Kidney epithelial cell (primary cell): ENCODE measurements at regions not wholly inside any gene's neighbourhood (a gene's known extent, or its start where the extent isn't known, plus 50 kb on each side); places are given as distances from the start of the nearest gene placed in this dataset.

Experiments used
- DNase-seq: peaks from one replicate; pipeline ENCODE4 v3.0.0-alpha.2; 2010; ENCODE audit warnings: low read depth
- H3K27me3 ChIP-seq: 2 replicates; pipeline ENCODE4 v1.6.0; 2011; ENCODE audit warnings: low read length; ENCODE audit not compliant: control insufficient read depth, insufficient read depth
- H3K36me3 ChIP-seq: 2 replicates; pipeline ENCODE4 v1.5.1; 2011; ENCODE audit warnings: low read length; ENCODE audit not compliant: control insufficient read depth, insufficient read depth
- H3K4me3 ChIP-seq: 2 replicates; pipeline ENCODE4 v1.5.1; 2011; ENCODE audit warnings: low read depth, mild to moderate bottlenecking, control low read depth, low read length
- TF ChIP-seq, protein P1 (sequence below): IDR thresholded peaks from 2 replicates; pipeline ENCODE4 v1.5.1; 2011; ENCODE audit warnings: mild to moderate bottlenecking, moderate library complexity, low read length, control low read depth, inconsistent platforms; ENCODE audit not compliant: insufficient read depth, poor library complexity, severe bottlenecking

DNA sequence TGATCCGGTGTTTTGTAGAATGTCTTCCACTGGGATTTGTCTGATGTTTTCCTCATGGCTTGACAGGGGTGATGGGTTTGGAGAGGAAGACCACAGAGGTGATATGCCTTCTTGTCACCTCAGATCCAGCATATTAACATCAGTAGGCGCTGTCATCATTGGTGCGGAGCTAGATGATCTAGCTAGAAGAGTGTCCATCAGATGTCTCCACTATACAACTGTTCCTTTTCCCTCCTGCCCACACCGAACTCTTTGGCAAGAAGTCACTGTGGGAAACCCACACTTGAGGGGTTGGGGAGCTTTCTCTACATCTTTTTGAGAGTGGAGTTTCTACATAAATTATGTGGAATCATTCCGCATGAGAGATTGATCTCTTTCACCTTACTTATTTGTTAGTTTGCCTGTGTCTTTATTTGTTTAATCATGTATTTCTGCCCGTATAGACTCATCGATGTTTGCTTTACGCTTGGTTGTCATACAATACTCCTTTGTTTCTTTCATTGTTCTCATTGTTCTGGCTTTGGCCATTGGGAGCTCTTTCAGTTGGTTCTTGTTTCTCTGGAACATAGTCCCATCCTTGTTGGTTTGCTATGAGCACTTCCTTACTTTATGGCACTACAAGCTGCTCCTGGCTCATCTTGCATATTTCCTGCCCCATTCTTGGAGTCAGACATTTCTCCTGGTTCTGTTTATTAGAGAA is 1420.3 kb downstream of the BRD1 start:
- TF ChIP-seq, protein P1, sequence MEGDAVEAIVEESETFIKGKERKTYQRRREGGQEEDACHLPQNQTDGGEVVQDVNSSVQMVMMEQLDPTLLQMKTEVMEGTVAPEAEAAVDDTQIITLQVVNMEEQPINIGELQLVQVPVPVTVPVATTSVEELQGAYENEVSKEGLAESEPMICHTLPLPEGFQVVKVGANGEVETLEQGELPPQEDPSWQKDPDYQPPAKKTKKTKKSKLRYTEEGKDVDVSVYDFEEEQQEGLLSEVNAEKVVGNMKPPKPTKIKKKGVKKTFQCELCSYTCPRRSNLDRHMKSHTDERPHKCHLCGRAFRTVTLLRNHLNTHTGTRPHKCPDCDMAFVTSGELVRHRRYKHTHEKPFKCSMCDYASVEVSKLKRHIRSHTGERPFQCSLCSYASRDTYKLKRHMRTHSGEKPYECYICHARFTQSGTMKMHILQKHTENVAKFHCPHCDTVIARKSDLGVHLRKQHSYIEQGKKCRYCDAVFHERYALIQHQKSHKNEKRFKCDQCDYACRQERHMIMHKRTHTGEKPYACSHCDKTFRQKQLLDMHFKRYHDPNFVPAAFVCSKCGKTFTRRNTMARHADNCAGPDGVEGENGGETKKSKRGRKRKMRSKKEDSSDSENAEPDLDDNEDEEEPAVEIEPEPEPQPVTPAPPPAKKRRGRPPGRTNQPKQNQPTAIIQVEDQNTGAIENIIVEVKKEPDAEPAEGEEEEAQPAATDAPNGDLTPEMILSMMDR = no peak
- no peaks in the 10 kb centered on the region for H3K36me3 ChIP-seq
- no peaks in the 10 kb centered on the region for H3K27me3 ChIP-seq
- no peak overlapping the region for H3K4me3 ChIP-seq
- DNase-seq = no peak

DNA sequence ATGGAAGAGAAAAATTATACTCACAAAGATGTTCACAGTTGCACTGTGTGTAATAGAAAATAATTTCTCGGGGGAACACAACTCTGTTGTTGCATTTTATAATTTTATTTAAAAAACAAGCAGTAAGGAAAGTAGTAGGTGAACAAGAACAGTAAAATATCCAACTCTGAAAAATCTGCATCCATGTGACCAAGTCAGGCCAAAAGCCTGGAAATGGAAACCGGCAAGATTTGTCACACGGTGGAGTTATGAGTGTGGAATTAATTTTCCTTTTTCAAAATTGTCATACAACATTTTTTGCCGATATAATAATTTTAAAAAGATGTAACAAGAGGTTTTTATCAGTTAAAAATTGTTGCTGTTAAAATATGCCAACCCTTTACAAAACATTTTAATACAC is 1421.5 kb downstream of the BRD1 start:
- no peak for DNase-seq
- TF ChIP-seq, protein P1 = no peak
- H3K27me3 ChIP-seq = no peaks in the 10 kb centered on the region

DNA sequence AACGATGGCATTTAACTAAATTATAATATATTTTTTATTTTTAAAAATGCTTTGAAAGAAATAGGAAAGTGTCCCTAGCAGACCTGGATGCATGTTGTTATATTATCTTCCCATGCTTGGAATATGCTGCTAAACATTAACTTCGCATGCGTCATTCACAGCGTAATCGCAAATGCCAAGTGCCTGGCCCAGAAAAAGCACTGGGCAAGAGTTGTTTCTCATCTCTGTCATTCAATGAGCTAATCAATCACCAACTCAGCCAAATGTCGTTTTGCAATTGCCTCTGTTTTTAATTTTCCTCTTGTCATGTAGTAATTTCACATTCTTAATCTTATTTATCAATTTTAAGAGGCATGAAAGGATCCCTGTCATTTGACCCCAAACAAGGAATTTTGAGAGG is 1421.9 kb downstream of the BRD1 start:
- Histone ChIP-seq H3K36me3 (no peaks in the 10 kb centered on the region), H3K27me3 (no peaks in the 10 kb centered on the region), H3K4me3 (no peak overlapping the region)
- TF ChIP-seq, protein P1 = no peak
- DNase-seq = no peak

More for the DNA sequence above, 1421.5 kb downstream of the BRD1 start:
- no peaks in the 10 kb centered on the region for H3K36me3 ChIP-seq
- no peak overlapping the region for H3K4me3 ChIP-seq

DNA sequence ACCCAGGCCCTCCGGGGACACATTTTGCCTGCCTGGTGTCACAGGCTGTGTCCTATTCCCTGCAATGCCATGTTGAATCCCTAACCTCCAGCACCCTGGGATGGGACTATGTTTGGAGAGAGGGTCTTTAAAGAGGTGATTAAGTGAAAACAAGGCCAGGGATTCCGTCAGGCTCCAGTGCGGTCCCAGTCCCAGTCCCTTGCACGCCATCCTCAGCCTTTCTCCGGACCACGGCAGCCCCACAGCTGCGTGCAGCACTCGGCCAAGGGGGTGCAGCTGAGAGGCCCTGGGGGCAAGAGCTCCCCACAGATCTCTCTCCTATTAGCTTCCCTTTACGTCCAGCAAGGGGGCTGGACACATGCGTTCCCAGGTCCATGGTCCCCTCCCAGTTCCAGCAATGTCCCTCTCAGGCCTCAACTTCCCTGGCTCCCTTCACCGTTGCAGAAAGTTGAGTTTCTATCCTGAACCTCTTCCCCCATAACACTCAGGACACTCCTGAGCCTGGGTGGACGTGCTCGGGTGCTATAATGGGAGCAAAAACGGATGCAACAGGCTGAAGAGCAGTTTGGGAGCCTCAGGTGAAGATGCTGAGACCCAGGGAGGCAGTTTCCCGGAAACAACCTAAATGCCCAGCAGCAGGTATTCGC is 1422.7 kb downstream of the BRD1 start:
- no peak overlapping the region for H3K4me3 ChIP-seq
- no peaks in the 10 kb centered on the region for H3K36me3 ChIP-seq
- H3K27me3 ChIP-seq = no peaks in the 10 kb centered on the region
- TF ChIP-seq, protein P1 = no peak
- DNase-seq = no peak

DNA sequence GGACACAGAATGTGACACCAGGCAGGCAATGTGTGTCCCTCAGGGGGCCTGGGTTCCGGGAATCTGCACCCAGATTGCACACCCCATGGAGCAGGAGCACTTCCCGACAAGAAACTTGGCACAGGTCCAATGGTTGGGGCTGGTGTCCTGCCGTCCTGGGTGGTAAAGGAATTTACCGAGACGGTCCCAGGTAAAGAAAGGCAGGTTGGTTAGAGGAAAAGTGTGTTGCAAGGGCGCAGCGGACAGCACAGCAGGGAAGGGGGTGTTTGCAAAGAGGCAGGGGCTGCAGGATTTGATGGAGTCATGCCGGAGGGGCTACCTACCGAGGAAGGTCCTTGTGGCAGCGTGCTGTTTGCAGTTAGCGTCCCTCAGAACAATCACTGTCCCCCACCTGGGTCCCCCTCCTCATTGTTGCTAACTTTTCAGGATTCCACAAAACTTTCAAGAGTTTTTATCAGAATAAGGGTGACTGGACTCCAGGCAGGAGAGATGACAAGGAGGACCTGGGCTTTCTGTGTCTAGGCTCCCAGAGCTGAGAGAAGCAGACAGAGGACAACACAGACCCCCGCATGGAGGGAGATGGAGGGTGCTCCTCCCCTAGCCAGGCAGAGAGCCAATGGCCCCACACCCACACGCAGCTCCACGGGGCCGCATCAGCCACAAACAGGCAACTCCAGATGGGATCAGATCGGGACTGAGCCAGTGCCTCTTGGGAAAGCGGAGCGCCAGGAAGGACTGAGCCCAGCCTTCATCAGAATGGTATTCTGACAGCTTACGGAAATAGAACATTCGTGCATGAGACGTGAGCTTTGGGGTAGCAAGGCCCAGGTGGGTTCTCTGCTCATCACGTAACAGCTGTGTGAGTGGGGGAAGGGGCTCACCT is 1423.9 kb downstream of the BRD1 start:
- TF ChIP-seq, protein P1 = no peak
- Histone ChIP-seq H3K27me3 (no peaks in the 10 kb centered on the region), H3K36me3 (no peaks in the 10 kb centered on the region), H3K4me3 (no peak overlapping the region)
- DNase-seq = no peak
